ENCODE measurements at regions not wholly inside any gene's neighbourhood (a gene's known extent, or its start where the extent isn't known, plus 50 kb on each side); places are given as distances from the start of the nearest gene placed in this dataset.
A peak's percentile ranks its signal among the peaks of the same experiment; 100 is the strongest.

GRCh38 chr2:22885245-22885644 lies 499.7 kb upstream of the KLHL29 start:
- no peaks in the 10 kb centered on the region for H3K9me3 Mint-ChIP-seq
- DNase-seq (ENCODE audit: extremely low spot score, unreplicated experiment) = no peak
- no peak overlapping the region for H3K4me3 Mint-ChIP-seq
- H3K27ac Mint-ChIP-seq = no peak overlapping the region
- no peaks in the 10 kb centered on the region for H3K36me3 Mint-ChIP-seq
- peaks cover 2% of the 10 kb centered on the region for H3K27me3 Mint-ChIP-seq
- TF ChIP-seq CTCF (conservative IDR thresholded peaks at IDR 0.05) = no peak
- no peaks in the 10 kb centered on the region for H3K4me1 Mint-ChIP-seq (ENCODE audit: unreplicated experiment)

- Mint-ChIP-seq H3K27me3 (peaks cover 2% of the 10 kb centered on the region), H3K36me3 (no peaks in the 10 kb centered on the region), H3K9me3 (no peaks in the 10 kb centered on the region), H3K4me3 (no peak overlapping the region), H3K4me1 (ENCODE audit: unreplicated experiment) (no peaks in the 10 kb centered on the region), H3K27ac (peak overlapping the region; percentile 50)
- TF ChIP-seq CTCF (conservative IDR thresholded peaks at IDR 0.05) = no peak
- DNase-seq (ENCODE audit: extremely low spot score, unreplicated experiment) = no peak
Observed at GRCh38 chr2:22887426-22887825, 497.6 kb upstream of the KLHL29 start.

- H3K4me3 Mint-ChIP-seq = no peak overlapping the region
- no peak for DNase-seq (ENCODE audit: extremely low spot score, unreplicated experiment)
- no peaks in the 10 kb centered on the region for H3K36me3 Mint-ChIP-seq
- H3K27me3 Mint-ChIP-seq = peaks cover 2% of the 10 kb centered on the region
- H3K9me3 Mint-ChIP-seq = no peaks in the 10 kb centered on the region
- no peak for TF ChIP-seq CTCF (conservative IDR thresholded peaks at IDR 0.05)
- peak overlapping the region; percentile 50 for H3K27ac Mint-ChIP-seq
- H3K4me1 Mint-ChIP-seq (ENCODE audit: unreplicated experiment) = no peaks in the 10 kb centered on the region
Observed at GRCh38 chr2:22887845-22888244, 497.1 kb upstream of the KLHL29 start.

- H3K4me1 Mint-ChIP-seq (ENCODE audit: unreplicated experiment) = peaks cover 9% of the 10 kb centered on the region
- H3K36me3 Mint-ChIP-seq = no peaks in the 10 kb centered on the region
- H3K27me3 Mint-ChIP-seq = peaks cover 5% of the 10 kb centered on the region
- H3K9me3 Mint-ChIP-seq = no peaks in the 10 kb centered on the region
- H3K4me3 Mint-ChIP-seq = no peak overlapping the region
- no peak for DNase-seq (ENCODE audit: extremely low spot score, unreplicated experiment)
- TF ChIP-seq CTCF (conservative IDR thresholded peaks at IDR 0.05) = no peak
- no peak overlapping the region for H3K27ac Mint-ChIP-seq
Observed at GRCh38 chr2:22890132-22890531, 494.8 kb upstream of the KLHL29 start.

GRCh38 chr2:22893761-22894517 lies 491.0 kb upstream of the KLHL29 start:
- Mint-ChIP-seq H3K9me3 (no peaks in the 10 kb centered on the region), H3K27me3 (peaks cover 5% of the 10 kb centered on the region), H3K36me3 (no peaks in the 10 kb centered on the region), H3K27ac (no peak overlapping the region), H3K4me1 (ENCODE audit: unreplicated experiment) (peaks cover 9% of the 10 kb centered on the region), H3K4me3 (no peak overlapping the region)
- DNase-seq (ENCODE audit: extremely low spot score, unreplicated experiment) = no peak
- TF ChIP-seq CTCF (conservative IDR thresholded peaks at IDR 0.05) = no peak
